ENCODE measurements at regions not wholly inside any gene's neighbourhood (a gene's known extent, or its start where the extent isn't known, plus 50 kb on each side); places are given as distances from the start of the nearest gene placed in this dataset.

DNA sequence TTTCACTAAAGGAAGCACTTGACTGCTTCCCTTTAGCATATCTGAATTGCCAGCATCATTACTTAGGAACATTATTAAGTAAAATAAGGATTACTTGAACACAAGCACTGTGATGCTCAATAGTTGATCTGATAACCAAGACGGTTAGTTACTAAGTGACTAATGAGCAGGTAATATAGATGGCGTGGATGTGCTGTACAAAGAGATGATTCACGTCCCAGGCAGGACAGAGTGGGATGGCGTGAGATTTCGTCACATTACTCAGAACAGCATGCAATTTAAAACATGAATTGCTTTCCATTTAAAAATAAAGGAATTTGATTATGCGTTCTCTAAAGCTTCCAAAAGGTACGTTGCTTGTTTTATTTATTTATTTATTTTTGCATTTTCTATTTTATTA lies 240.0 kb upstream of the ARHGEF26 start:
- CTCF ChIA-PET (ENCODE audit: unreplicated experiment), result no interaction called here
- H3K79me2 ChIP-seq (ENCODE audit: insufficient read depth, low read depth, low read length), result no peaks in the 10 kb centered on the region
- no peak overlapping the region for H3K4me3 ChIP-seq (ENCODE audit: low read depth, low read length, poor library complexity, severe bottlenecking)
- H3K36me3 ChIP-seq (ENCODE audit: insufficient read depth, low read length), result no peaks in the 10 kb centered on the region
- intact Hi-C loops (cut with micrococcal nuclease; ENCODE audit: unreplicated experiment), result no loop called here
- BruUV-seq (replicated peaks), result no TSS peak
- H3K4me2 ChIP-seq (ENCODE audit: low read length), result no peak overlapping the region
- TF ChIP-seq, protein P1, sequence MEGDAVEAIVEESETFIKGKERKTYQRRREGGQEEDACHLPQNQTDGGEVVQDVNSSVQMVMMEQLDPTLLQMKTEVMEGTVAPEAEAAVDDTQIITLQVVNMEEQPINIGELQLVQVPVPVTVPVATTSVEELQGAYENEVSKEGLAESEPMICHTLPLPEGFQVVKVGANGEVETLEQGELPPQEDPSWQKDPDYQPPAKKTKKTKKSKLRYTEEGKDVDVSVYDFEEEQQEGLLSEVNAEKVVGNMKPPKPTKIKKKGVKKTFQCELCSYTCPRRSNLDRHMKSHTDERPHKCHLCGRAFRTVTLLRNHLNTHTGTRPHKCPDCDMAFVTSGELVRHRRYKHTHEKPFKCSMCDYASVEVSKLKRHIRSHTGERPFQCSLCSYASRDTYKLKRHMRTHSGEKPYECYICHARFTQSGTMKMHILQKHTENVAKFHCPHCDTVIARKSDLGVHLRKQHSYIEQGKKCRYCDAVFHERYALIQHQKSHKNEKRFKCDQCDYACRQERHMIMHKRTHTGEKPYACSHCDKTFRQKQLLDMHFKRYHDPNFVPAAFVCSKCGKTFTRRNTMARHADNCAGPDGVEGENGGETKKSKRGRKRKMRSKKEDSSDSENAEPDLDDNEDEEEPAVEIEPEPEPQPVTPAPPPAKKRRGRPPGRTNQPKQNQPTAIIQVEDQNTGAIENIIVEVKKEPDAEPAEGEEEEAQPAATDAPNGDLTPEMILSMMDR (conservative IDR thresholded peaks at IDR 0.05; ENCODE audit: low read length), result no peak
- no peak for TF ChIP-seq EZH2phosphoT487 (IDR thresholded peaks at IDR 0.05; ENCODE audit: borderline replicate concordance, low read depth, low read length)
- no peaks in the 10 kb centered on the region for H4K20me1 ChIP-seq (ENCODE audit: insufficient read depth, low read length)
- DNase-seq (ENCODE audit: low spot score), result no peak
- H3K27ac ChIP-seq (ENCODE audit: low read depth, low read length, poor library complexity, severe bottlenecking), result no peak overlapping the region
- H3K9me2 ChIP-seq (ENCODE audit: insufficient read depth, low read length), result no peaks in the 10 kb centered on the region
- H2AFZ ChIP-seq (ENCODE audit: low read length), result no peak overlapping the region
- no peaks in the 10 kb centered on the region for H3K4me1 ChIP-seq (ENCODE audit: insufficient read depth, low read length, poor library complexity, severe bottlenecking)
- no peaks in the 10 kb centered on the region for H3K9me3 ChIP-seq (ENCODE audit: low read length)
- POLR2A ChIA-PET, result no interaction called here

GRCh38 chr3:153885359-153885758 lies 235.8 kb upstream of the ARHGEF26 start:
- no peaks in the 10 kb centered on the region for H3K4me1 ChIP-seq (ENCODE audit: insufficient read depth, low read length, poor library complexity, severe bottlenecking)
- TF ChIP-seq, protein P1 (conservative IDR thresholded peaks at IDR 0.05; ENCODE audit: low read length), result no peak
- TF ChIP-seq EZH2phosphoT487 (IDR thresholded peaks at IDR 0.05; ENCODE audit: borderline replicate concordance, low read depth, low read length), result no peak
- DNase-seq (ENCODE audit: low spot score), result no peak
- ChIA-PET CTCF (ENCODE audit: unreplicated experiment) (no interaction called here), POLR2A (interaction anchor here (1.0 kb wide), 1 partner anchor 13 kb away, joined by 3 read pairs; no protein-coding TSS in a partner anchor)
- no peaks in the 10 kb centered on the region for H3K9me3 ChIP-seq (ENCODE audit: low read length)
- BruUV-seq (replicated peaks), result no TSS peak
- no peaks in the 10 kb centered on the region for H3K36me3 ChIP-seq (ENCODE audit: insufficient read depth, low read length)
- H3K4me3 ChIP-seq (ENCODE audit: low read depth, low read length, poor library complexity, severe bottlenecking), result no peak overlapping the region
- no peaks in the 10 kb centered on the region for H3K9me2 ChIP-seq (ENCODE audit: insufficient read depth, low read length)
- H3K79me2 ChIP-seq (ENCODE audit: insufficient read depth, low read depth, low read length), result no peaks in the 10 kb centered on the region
- H3K27ac ChIP-seq (ENCODE audit: low read depth, low read length, poor library complexity, severe bottlenecking), result no peak overlapping the region
- H2AFZ ChIP-seq (ENCODE audit: low read length), result no peak overlapping the region
- no peaks in the 10 kb centered on the region for H4K20me1 ChIP-seq (ENCODE audit: insufficient read depth, low read length)
- H3K4me2 ChIP-seq (ENCODE audit: low read length), result no peak overlapping the region
- intact Hi-C loops (cut with micrococcal nuclease; ENCODE audit: unreplicated experiment), result no loop called here

- Histone ChIP-seq H3K4me2 (ENCODE audit: low read length) (no peak overlapping the region), H3K36me3 (ENCODE audit: insufficient read depth, low read length) (no peaks in the 10 kb centered on the region), H3K27ac (ENCODE audit: low read depth, low read length, poor library complexity, severe bottlenecking) (no peak overlapping the region), H3K4me3 (ENCODE audit: low read depth, low read length, poor library complexity, severe bottlenecking) (no peak overlapping the region), H3K9me2 (ENCODE audit: insufficient read depth, low read length) (no peaks in the 10 kb centered on the region), H3K9me3 (ENCODE audit: low read length) (no peaks in the 10 kb centered on the region), H3K79me2 (ENCODE audit: insufficient read depth, low read depth, low read length) (no peaks in the 10 kb centered on the region), H3K4me1 (ENCODE audit: insufficient read depth, low read length, poor library complexity, severe bottlenecking) (no peaks in the 10 kb centered on the region), H2AFZ (ENCODE audit: low read length) (no peak overlapping the region), H4K20me1 (ENCODE audit: insufficient read depth, low read length) (no peaks in the 10 kb centered on the region)
- intact Hi-C loops (cut with micrococcal nuclease; ENCODE audit: unreplicated experiment), result no loop called here
- POLR2A ChIA-PET, result no interaction called here
- DNase-seq (ENCODE audit: low spot score), result no peak
- no TSS peak for BruUV-seq (replicated peaks)
- TF ChIP-seq, protein P1 (conservative IDR thresholded peaks at IDR 0.05; ENCODE audit: low read length), result no peak
- TF ChIP-seq EZH2phosphoT487 (IDR thresholded peaks at IDR 0.05; ENCODE audit: borderline replicate concordance, low read depth, low read length), result no peak
- CTCF ChIA-PET (ENCODE audit: unreplicated experiment), result no interaction called here
Observed at GRCh38 chr3:153889905-153890334, 231.3 kb upstream of the ARHGEF26 start.
